Sigmoid colon (tissue), 6 donors: ENCODE measurements at regions not wholly inside any gene's neighbourhood (a gene's known extent, or its start where the extent isn't known, plus 50 kb on each side); places are given as distances from the start of the nearest gene placed in this dataset.

ENCODE experiments used
- DNase-seq: peaks from one replicate; pipeline ENCODE4 v3.0.0-alpha.2; 2019
- H3K27ac ChIP-seq, 4 donors: fragments of 200-600 bp; sonication (generic); one replicate each; pipeline ENCODE4 v1.5.1; 2016 to 2019; ENCODE audit warnings: mild to moderate bottlenecking in 1 of 4
- H3K27me3 ChIP-seq, 3 donors: fragments of 200-600 bp; sonication (generic); one replicate each; pipeline ENCODE4 v1.5.1; 2019; ENCODE audit warnings: mild to moderate bottlenecking in 1 of 3
- H3K36me3 ChIP-seq, 4 donors: fragments of 200-600 bp; sonication (generic); one replicate each; pipeline ENCODE4 v1.5.1; 2016 to 2019
- H3K4me1 ChIP-seq, 4 donors: fragments of 200-600 bp; sonication (generic); one replicate each; pipeline ENCODE4 v1.5.1; 2017 to 2019
- H3K4me3 ChIP-seq, 4 donors: fragments of 200-600 bp; sonication (generic); one replicate each; pipeline ENCODE4 v1.5.1; 2017 to 2019; ENCODE audit warnings: mild to moderate bottlenecking in 2 of 4, moderate library complexity in 1 of 4
- H3K9me3 ChIP-seq, 4 donors: fragments of 200-600 bp in 3 of 4; sonication (generic) in 3 of 4; one replicate each; pipeline versions ENCODE4 v1.5.1 to v1.6.1; 2013 to 2019
- CTCF ChIP-seq, 4 experiments: fragments of 450-650 bp in 3 of 4; fragments of 200-600 bp in 1 of 4; IDR thresholded peaks; one replicate each; pipeline ENCODE4 v1.5.1; 2016 to 2019; ENCODE audit warnings: antibody characterized with exemption in 4 of 4, mild to moderate bottlenecking in 3 of 4, moderate library complexity in 2 of 4
- EP300 ChIP-seq, 4 donors: sonication (generic); formaldehyde crosslinking; IDR thresholded peaks; one replicate each; pipeline ENCODE4 v1.6.1; 2017; ENCODE audit warnings: antibody characterized with exemption in 4 of 4
- POLR2A ChIP-seq, 2 donors: fragments of 450-650 bp; IDR thresholded peaks; one replicate each; pipeline ENCODE4 v1.6.1; 2016; ENCODE audit warnings: antibody characterized with exemption in 2 of 2, mild to moderate bottlenecking in 2 of 2, moderate library complexity in 2 of 2
- POLR2AphosphoS5 ChIP-seq, 4 donors: sonication (generic); formaldehyde crosslinking; IDR thresholded peaks; one replicate each; pipeline ENCODE4 v1.6.1; 2017; ENCODE audit warnings: antibody characterized with exemption in 4 of 4
- WGBS, 2 donors: extraction: QIAGEN DNeasy Blood & Tissue Kit; methylation state at CpG; one replicate each; pipeline ENCODE4 v1.1.7; 2013; 5-methylcytosine and 5-hydroxymethylcytosine counted together
- intact Hi-C: fragments of 100-400 bp; cut with DNase I; formaldehyde crosslinking; loops from one replicate; pipeline ENCODE4 v1.15.1; 2023
- donor health status: healthy with polysubstance abuse.
- donor health status: healthy.

GRCh38 chr5:98433022-98433421, 340.4 kb upstream of the RGMB start:
- Histone ChIP-seq H3K4me1 (peaks cover 0 to 30% (median 11%) of the 10 kb centered on the region in 4 donors), H3K4me3 (no peak overlapping the region), H3K9me3 (no peaks in the 10 kb centered on the region), H3K27ac (peak overlapping the region in 1 of 4 donors; percentile 79), H3K36me3 (no peaks in the 10 kb centered on the region), H3K27me3 (no peaks in the 10 kb centered on the region)
- DNase-seq: no peak
- TF ChIP-seq POLR2AphosphoS5 (IDR thresholded peaks at IDR 0.05): peak in 3 of 4 donors; percentile 13 to 52 (median 28)
- TF ChIP-seq EP300 (IDR thresholded peaks at IDR 0.05): no peak
- intact Hi-C loops: no loop called here
- 58 to 84% methylated on average over 2 of the region's 2 CpGs for WGBS, 2 donors

- Histone ChIP-seq H3K4me3 (no peak overlapping the region), H3K9me3 (no peaks in the 10 kb centered on the region), H3K27ac (peak overlapping the region in 1 of 4 donors; percentile 79), H3K4me1 (peaks cover 0 to 28% (median 7%) of the 10 kb centered on the region in 4 donors), H3K27me3 (no peaks in the 10 kb centered on the region), H3K36me3 (no peaks in the 10 kb centered on the region)
- no peak for TF ChIP-seq EP300 (IDR thresholded peaks at IDR 0.05)
- TF ChIP-seq CTCF (IDR thresholded peaks at IDR 0.05): no peak
- TF ChIP-seq POLR2A (IDR thresholded peaks at IDR 0.05): no peak
- TF ChIP-seq POLR2AphosphoS5 (IDR thresholded peaks at IDR 0.05): no peak
- DNase-seq: no peak
- intact Hi-C loops: no loop called here
These were observed 339.8 kb upstream of the RGMB start for GRCh38 chr5:98433673-98434072.

DNA sequence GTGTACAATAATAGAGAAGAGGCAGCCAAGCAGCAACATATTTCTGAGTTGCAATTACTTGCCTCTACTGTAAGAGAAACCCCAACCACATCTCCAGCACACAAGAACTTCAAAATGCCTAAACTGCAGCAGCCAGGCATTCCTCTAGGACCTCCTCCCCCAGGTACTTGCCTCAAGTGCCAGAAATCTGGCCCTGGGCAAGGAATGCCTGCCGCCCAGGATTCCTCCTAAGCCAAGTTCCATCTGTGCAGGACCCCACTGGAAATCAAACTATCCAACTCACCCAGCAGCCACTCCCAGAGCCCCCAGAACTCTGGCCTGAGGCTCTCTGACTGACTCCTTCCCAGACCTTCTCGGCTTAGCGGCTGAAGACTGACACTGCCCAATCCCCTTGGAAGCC, 336.8 kb upstream of the RGMB start:
- H3K4me3 ChIP-seq: no peak overlapping the region
- no peak for DNase-seq
- H3K9me3 ChIP-seq: peaks cover 0 to 4% (median 0%) of the 10 kb centered on the region in 4 donors
- no peaks in the 10 kb centered on the region for H3K36me3 ChIP-seq
- peaks cover 0 to 23% (median 3%) of the 10 kb centered on the region in 4 donors for H3K4me1 ChIP-seq
- H3K27ac ChIP-seq: no peak overlapping the region
- no peaks in the 10 kb centered on the region for H3K27me3 ChIP-seq
- TF ChIP-seq POLR2A (IDR thresholded peaks at IDR 0.05) (no peak), POLR2AphosphoS5 (IDR thresholded peaks at IDR 0.05) (no peak), EP300 (IDR thresholded peaks at IDR 0.05) (no peak), CTCF (IDR thresholded peaks at IDR 0.05) (no peak)
- intact Hi-C loops: no loop called here
- 94 to 97% methylated on average over 3 of the region's 3 CpGs for WGBS, 2 donors

GRCh38 chr5:98442448-98442847, 331.0 kb upstream of the RGMB start:
- Histone ChIP-seq H3K27ac (no peak overlapping the region), H3K4me1 (no peaks in the 10 kb centered on the region), H3K9me3 (peaks cover 0 to 8% (median 2%) of the 10 kb centered on the region in 4 donors), H3K36me3 (no peaks in the 10 kb centered on the region), H3K27me3 (no peaks in the 10 kb centered on the region), H3K4me3 (no peak overlapping the region)
- 78 to 82% methylated on average over 1 of the region's 1 CpG for WGBS, 2 donors
- TF ChIP-seq POLR2AphosphoS5 (IDR thresholded peaks at IDR 0.05) (no peak), EP300 (IDR thresholded peaks at IDR 0.05) (no peak), POLR2A (IDR thresholded peaks at IDR 0.05) (no peak), CTCF (IDR thresholded peaks at IDR 0.05) (no peak)
- intact Hi-C loops: no loop called here
- DNase-seq: no peak

- no peak for DNase-seq
- 78 to 88% methylated on average over 1 of the region's 1 CpG for WGBS, 2 donors
- Histone ChIP-seq H3K9me3 (peaks cover 0 to 8% (median 2%) of the 10 kb centered on the region in 4 donors), H3K4me1 (no peaks in the 10 kb centered on the region), H3K4me3 (no peak overlapping the region), H3K36me3 (no peaks in the 10 kb centered on the region), H3K27me3 (no peaks in the 10 kb centered on the region), H3K27ac (no peak overlapping the region)
- intact Hi-C loops: no loop called here
- TF ChIP-seq POLR2A (IDR thresholded peaks at IDR 0.05): no peak
- TF ChIP-seq CTCF (IDR thresholded peaks at IDR 0.05): no peak
- TF ChIP-seq EP300 (IDR thresholded peaks at IDR 0.05): no peak
These were observed 329.6 kb upstream of the RGMB start for GRCh38 chr5:98443881-98444280.
